Cardiac muscle cell (in vitro differentiated cells and primary cell): ENCODE measurements at regions not wholly inside any gene's neighbourhood (a gene's known extent, or its start where the extent isn't known, plus 50 kb on each side); places are given as distances from the start of the nearest gene placed in this dataset.

Source experiments
- DNase-seq, 2 donors: peaks; one replicate each; pipeline versions ENCODE4 v3.0.0 to v3.0.0-alpha.2; 2010 to 2017; ENCODE audit warnings: low read depth in 1 of 2, low spot score in 1 of 2
- H3K27ac ChIP-seq: fragments of 200-600 bp; sonication (generic); 2 replicates; pipeline ENCODE4 v1.5.1; 2016
- H3K27me3 ChIP-seq: fragments of 200-600 bp; sonication (generic); 2 replicates; pipeline ENCODE4 v1.6.0; 2016; ENCODE audit warnings: control low read depth
- H3K36me3 ChIP-seq: fragments of 200-600 bp; sonication (generic); 2 replicates; pipeline ENCODE4 v1.5.1; 2016; ENCODE audit warnings: control low read depth
- H3K4me1 ChIP-seq: fragments of 200-600 bp; sonication (generic); 2 replicates; pipeline ENCODE4 v1.8.1; 2017; ENCODE audit warnings: low read depth, mild to moderate bottlenecking, mixed run types
- H3K4me3 ChIP-seq: fragments of 200-600 bp; sonication (generic); 2 replicates; pipeline ENCODE4 v1.5.1; 2016; ENCODE audit warnings: mild to moderate bottlenecking
- H3K9me3 ChIP-seq: fragments of 200-600 bp; sonication (generic); 2 replicates; pipeline ENCODE4 v1.5.1; 2017; ENCODE audit warnings: low read depth, mild to moderate bottlenecking, control low read depth
- TF ChIP-seq, protein P1 (sequence below): IDR thresholded peaks from 2 replicates; pipeline ENCODE4 v1.5.1; 2012; ENCODE audit warnings: low read depth, mild to moderate bottlenecking, low read length

DNA sequence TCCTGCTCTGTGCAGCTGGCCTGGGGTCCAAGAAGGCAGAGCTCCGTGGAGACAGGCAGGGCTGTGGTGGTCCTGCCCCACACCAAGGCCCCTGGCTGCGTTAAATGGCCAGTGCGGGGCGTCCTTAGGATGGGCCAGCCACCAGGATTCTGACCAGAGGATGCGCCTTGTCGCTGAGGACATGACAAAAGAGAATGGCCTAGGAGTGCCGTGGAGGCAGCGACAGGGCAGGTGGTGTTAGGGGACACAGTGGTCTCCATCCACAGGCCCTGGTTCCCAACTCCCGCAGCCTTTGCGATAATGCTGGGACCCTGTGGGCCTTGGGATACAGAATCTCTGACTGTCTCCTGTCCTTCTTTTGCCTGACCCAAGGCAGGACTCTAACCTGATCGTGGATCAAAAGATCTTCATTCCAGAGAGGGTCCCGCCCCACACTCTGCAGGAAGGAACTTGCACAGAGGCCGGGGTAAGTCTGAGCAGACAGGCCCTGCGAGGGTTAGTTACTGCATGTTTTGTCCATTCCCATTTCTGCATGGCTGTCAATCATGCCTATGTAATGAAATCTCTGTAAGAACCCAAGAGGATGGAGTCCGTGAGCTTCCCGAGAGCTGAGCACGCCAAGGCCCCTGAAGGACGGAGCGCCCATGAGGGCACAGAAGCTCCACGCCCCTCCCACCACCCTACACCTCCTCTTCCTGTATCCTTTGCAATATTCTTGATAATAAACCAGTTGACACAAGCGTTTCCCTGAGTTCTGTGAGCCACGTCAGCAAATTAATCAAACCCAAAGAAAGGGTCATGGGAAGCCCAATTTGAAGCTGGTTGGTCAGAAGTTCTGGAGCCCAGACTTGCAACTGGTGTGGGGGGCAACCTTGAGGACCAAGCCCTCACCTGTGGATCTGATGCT lies 251.5 kb upstream of the SALL3 start:
- H3K9me3 ChIP-seq: no peaks in the 10 kb centered on the region
- no peak overlapping the region for H3K27ac ChIP-seq
- H3K27me3 ChIP-seq: peaks cover 3% of the 10 kb centered on the region
- no peaks in the 10 kb centered on the region for H3K36me3 ChIP-seq
- no peak for DNase-seq
- TF ChIP-seq, protein P1, sequence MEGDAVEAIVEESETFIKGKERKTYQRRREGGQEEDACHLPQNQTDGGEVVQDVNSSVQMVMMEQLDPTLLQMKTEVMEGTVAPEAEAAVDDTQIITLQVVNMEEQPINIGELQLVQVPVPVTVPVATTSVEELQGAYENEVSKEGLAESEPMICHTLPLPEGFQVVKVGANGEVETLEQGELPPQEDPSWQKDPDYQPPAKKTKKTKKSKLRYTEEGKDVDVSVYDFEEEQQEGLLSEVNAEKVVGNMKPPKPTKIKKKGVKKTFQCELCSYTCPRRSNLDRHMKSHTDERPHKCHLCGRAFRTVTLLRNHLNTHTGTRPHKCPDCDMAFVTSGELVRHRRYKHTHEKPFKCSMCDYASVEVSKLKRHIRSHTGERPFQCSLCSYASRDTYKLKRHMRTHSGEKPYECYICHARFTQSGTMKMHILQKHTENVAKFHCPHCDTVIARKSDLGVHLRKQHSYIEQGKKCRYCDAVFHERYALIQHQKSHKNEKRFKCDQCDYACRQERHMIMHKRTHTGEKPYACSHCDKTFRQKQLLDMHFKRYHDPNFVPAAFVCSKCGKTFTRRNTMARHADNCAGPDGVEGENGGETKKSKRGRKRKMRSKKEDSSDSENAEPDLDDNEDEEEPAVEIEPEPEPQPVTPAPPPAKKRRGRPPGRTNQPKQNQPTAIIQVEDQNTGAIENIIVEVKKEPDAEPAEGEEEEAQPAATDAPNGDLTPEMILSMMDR: no peak
- no peaks in the 10 kb centered on the region for H3K4me1 ChIP-seq
- no peak overlapping the region for H3K4me3 ChIP-seq

DNA sequence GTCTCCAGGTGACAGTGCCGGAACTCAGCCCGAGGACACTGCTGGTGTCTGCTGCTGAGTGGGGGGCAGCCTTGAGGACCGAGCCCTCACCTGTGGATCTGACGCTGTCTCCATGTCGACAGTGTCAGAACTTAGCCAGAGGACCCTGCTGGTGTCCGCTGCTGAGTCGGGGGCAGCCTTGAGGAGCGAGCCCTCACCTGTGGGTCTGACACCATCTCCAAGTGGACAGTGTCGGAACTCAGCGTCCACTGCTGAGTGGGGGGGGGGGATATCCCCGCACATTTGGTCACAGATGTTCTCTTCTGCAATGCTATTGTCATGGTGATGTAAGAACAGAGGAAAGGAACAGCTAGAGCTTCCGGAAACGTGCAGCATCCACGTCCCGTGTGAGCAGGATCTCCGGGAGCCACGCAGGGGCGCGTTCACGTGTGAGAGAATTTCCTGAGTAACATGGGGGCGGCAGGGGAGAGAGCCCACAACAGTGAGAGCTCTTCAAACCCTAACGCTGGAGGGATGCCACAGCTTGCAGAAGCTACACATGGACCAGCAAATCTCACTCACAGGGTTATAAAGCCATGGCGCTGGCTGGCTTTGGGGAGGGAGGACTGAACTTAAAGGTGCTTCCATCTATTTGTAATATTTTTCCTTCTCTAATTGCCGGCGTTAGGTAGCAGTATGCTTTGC lies 250.7 kb upstream of the SALL3 start:
- H3K27me3 ChIP-seq: no peaks in the 10 kb centered on the region
- no peaks in the 10 kb centered on the region for H3K9me3 ChIP-seq
- no peaks in the 10 kb centered on the region for H3K4me1 ChIP-seq
- no peak overlapping the region for H3K4me3 ChIP-seq
- TF ChIP-seq, protein P1: no peak
- H3K36me3 ChIP-seq: no peaks in the 10 kb centered on the region
- no peak overlapping the region for H3K27ac ChIP-seq
- DNase-seq: no peak

DNA sequence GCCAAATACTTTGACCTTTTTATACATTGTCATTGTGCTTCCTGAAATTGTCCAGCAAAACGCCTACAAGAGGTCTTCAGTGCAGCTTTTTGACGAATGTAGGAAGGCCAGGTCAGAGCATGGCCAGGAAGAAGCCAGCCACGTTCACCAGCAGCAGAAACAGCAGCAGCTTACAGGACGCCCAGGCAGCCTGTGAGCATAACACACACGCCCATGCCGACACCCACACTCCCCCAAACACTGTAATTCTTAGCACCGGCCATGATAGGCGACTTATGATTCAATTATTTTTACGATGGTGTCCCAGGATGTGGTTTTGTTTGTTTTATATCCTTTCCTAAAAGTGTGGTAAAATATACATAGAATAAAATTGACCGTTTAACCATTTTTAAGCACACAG lies 249.1 kb upstream of the SALL3 start:
- Histone ChIP-seq H3K27me3 (no peaks in the 10 kb centered on the region), H3K36me3 (no peaks in the 10 kb centered on the region), H3K4me3 (no peak overlapping the region), H3K4me1 (no peaks in the 10 kb centered on the region), H3K9me3 (no peaks in the 10 kb centered on the region), H3K27ac (no peak overlapping the region)
- no peak for DNase-seq
- TF ChIP-seq, protein P1: no peak

DNA sequence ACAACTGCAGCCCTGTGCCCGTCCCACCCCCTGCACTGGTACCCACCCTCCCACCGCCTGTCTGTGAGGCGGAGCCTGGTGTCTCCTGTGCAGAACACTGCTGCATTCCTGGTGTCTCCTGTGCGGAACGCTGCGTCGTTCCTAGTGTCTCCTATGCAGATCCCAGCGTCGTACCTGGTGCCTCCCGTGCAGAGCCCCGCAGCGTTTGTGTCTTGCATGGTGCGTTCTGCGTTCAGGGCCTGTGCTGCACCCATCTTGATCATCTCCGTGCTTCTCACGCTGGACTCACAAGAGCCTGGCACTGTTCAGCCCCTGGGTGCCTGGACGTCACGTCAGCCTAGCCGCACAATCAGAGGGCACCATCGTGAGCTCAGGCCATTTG lies 248.6 kb upstream of the SALL3 start:
- TF ChIP-seq, protein P1: no peak

DNA sequence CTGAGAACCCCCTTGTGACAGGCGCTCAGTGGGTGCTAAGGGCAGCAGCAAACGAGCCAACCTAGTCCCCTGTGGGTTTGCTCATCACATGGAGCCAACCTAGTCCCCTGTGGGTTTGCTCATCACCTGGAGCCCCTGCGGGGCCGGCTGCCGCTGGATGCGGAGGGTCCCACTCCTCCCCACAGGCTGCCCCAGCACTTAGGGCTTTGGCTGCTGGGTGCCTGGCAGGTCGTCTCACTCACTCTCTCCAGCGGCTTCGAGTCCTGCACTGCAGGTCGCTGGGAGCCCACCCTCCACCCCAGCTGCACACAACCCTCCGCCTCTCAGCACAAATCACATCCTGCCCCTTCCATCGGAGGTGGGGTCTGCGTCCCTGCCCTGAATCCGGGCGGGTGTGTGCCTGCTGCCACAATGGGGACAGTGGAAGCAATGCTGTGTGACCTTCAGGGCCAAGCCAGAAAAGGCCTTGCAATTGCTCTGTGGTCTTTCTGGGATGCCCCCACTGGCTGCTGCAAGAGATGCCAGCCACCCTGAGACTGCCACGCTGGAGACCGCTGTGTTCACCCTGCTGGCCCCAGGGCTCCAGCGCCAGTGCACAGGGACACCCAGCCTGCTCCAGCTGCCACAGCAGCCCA lies 248.1 kb upstream of the SALL3 start:
- Histone ChIP-seq H3K4me1 (peaks cover 3% of the 10 kb centered on the region), H3K36me3 (no peaks in the 10 kb centered on the region), H3K27ac (no peak overlapping the region), H3K27me3 (no peaks in the 10 kb centered on the region), H3K9me3 (no peaks in the 10 kb centered on the region), H3K4me3 (no peak overlapping the region)
- TF ChIP-seq, protein P1: no peak
- no peak for DNase-seq

More for the DNA sequence above, 248.6 kb upstream of the SALL3 start:
- Histone ChIP-seq H3K4me1 (no peaks in the 10 kb centered on the region), H3K9me3 (no peaks in the 10 kb centered on the region), H3K4me3 (no peak overlapping the region), H3K27ac (no peak overlapping the region), H3K36me3 (no peaks in the 10 kb centered on the region), H3K27me3 (no peaks in the 10 kb centered on the region)
- no peak for DNase-seq
